HEK293 (cell line): ENCODE measurements at regions not wholly inside any gene's neighbourhood (a gene's known extent, or its start where the extent isn't known, plus 50 kb on each side); places are given as distances from the start of the nearest gene placed in this dataset.

Source experiments
- CTCF ChIA-PET: fragments of 350-600 bp; formaldehyde crosslinking; extraction: SDS; loops from one replicate; lab custom pipeline; 2021; ENCODE audit warnings: antibody characterized with exemption; lab: Yijun Ruan, JAX
- POLR2A ChIA-PET: fragments of 300-600 bp; formaldehyde crosslinking; extraction: SDS; loops from one replicate; lab custom pipeline; 2020; ENCODE audit warnings: antibody characterized with exemption, inconsistent platforms; lab: Yijun Ruan, JAX
- H3K27ac ChIP-seq: fragments of 200-500 bp; sonication (Bioruptor generic); 2 replicates; pipeline ENCODE4 v1.5.1; 2014; ENCODE audit warnings: low read depth, low read length, control low read depth, inconsistent platforms; ENCODE audit errors: extremely low read depth
- H3K36me3 ChIP-seq, 2 experiments: fragments of 200-500 bp in 1 of 2; sonication (Bioruptor generic) in 1 of 2; 1 replicate in 1 of 2; 2 replicates in 1 of 2; pipeline ENCODE4 v1.5.1; 2014 to 2017; ENCODE audit warnings: inconsistent platforms in 2 of 2, low read length in 2 of 2; ENCODE audit not compliant: control insufficient read depth in 2 of 2, insufficient read depth in 1 of 2
- H3K4me1 ChIP-seq: fragments of 200-500 bp; sonication (Bioruptor generic); 2 replicates; pipeline ENCODE4 v1.5.1; 2014; ENCODE audit warnings: mild to moderate bottlenecking, low read length, inconsistent platforms; ENCODE audit not compliant: control insufficient read depth, insufficient read depth
- H3K4me3 ChIP-seq: 2 replicates; pipeline ENCODE4 v1.5.1; 2011; ENCODE audit warnings: low read depth, mild to moderate bottlenecking, control low read depth, low read length, moderate library complexity
- H3K9me3 ChIP-seq: fragments of 200-500 bp; sonication (Bioruptor generic); 2 replicates; pipeline ENCODE4 v1.5.1; 2014; ENCODE audit warnings: low read depth, low read length, inconsistent platforms; ENCODE audit not compliant: control insufficient read depth, insufficient read depth
- KLF16 ChIP-seq: fragments of 450-650 bp; formaldehyde crosslinking; IDR thresholded peaks from 2 replicates; pipeline ENCODE4 v1.5.1; 2017; ENCODE audit warnings: missing biosample characterization, missing genetic modification characterization
- OSR2 ChIP-seq: fragments of 450-650 bp; formaldehyde crosslinking; IDR thresholded peaks from 2 replicates; pipeline ENCODE4 v1.5.1; 2016; ENCODE audit warnings: missing biosample characterization, missing genetic modification characterization
- SP2 ChIP-seq: fragments of 450-650 bp; formaldehyde crosslinking; IDR thresholded peaks from 2 replicates; pipeline ENCODE4 v1.5.1; 2016; ENCODE audit warnings: missing biosample characterization, missing genetic modification characterization
- TCF7L2 ChIP-seq: IDR thresholded peaks from 2 replicates; pipeline ENCODE4 v1.6.1; 2011; ENCODE audit warnings: low read depth, mild to moderate bottlenecking, inconsistent platforms, low read length, moderate library complexity, borderline replicate concordance
- ZBTB1 ChIP-seq: fragments of 450-650 bp; formaldehyde crosslinking; IDR thresholded peaks from 2 replicates; pipeline ENCODE4 v1.5.1; 2016; ENCODE audit warnings: missing biosample characterization, missing genetic modification characterization
- ZBTB21 ChIP-seq: fragments of 450-650 bp; formaldehyde crosslinking; IDR thresholded peaks from 2 replicates; pipeline ENCODE4 v1.5.1; 2017; ENCODE audit warnings: missing biosample characterization, missing genetic modification characterization
- ZNF121 ChIP-seq: fragments of 450-650 bp; formaldehyde crosslinking; IDR thresholded peaks from 2 replicates; pipeline ENCODE4 v1.5.1; 2016; ENCODE audit warnings: missing biosample characterization, missing genetic modification characterization
- ZNF132 ChIP-seq: fragments of 450-650 bp; formaldehyde crosslinking; IDR thresholded peaks from 2 replicates; pipeline ENCODE4 v1.5.1; 2017; ENCODE audit warnings: missing biosample characterization, missing genetic modification characterization, borderline replicate concordance
- ZNF19 ChIP-seq: fragments of 450-650 bp; formaldehyde crosslinking; IDR thresholded peaks from 2 replicates; pipeline ENCODE4; 2016; ENCODE audit warnings: missing biosample characterization, missing genetic modification characterization, low read depth
- ZNF223 ChIP-seq: fragments of 450-650 bp; formaldehyde crosslinking; IDR thresholded peaks from 2 replicates; pipeline ENCODE4 v1.5.1; 2016; ENCODE audit warnings: missing biosample characterization, missing genetic modification characterization
- ZNF239 ChIP-seq: fragments of 450-650 bp; formaldehyde crosslinking; IDR thresholded peaks from 2 replicates; pipeline ENCODE4 v1.5.1; 2016; ENCODE audit warnings: missing biosample characterization, missing genetic modification characterization
- ZNF248 ChIP-seq: fragments of 450-650 bp; formaldehyde crosslinking; IDR thresholded peaks from 2 replicates; pipeline ENCODE4 v1.5.1; 2017; ENCODE audit warnings: missing biosample characterization, missing genetic modification characterization
- ZNF274 ChIP-seq, 2 experiments: fragments of 200-500 bp in 1 of 2; fragments of 450-650 bp in 1 of 2; sonication (Bioruptor generic) in 1 of 2; formaldehyde crosslinking in 1 of 2; IDR thresholded peaks; 2 replicates each; pipeline versions ENCODE4 v1.5.1 to v1.6.1; 2014 to 2016; ENCODE audit warnings: borderline replicate concordance in 1 of 2, inconsistent platforms in 1 of 2, low read length in 1 of 2, missing biosample characterization in 1 of 2, missing genetic modification characterization in 1 of 2
- ZNF404 ChIP-seq: fragments of 450-650 bp; formaldehyde crosslinking; IDR thresholded peaks from 2 replicates; pipeline ENCODE4 v1.5.1; 2017; ENCODE audit warnings: missing biosample characterization, missing genetic modification characterization
- ZNF416 ChIP-seq: fragments of 450-650 bp; formaldehyde crosslinking; IDR thresholded peaks from 2 replicates; pipeline ENCODE4 v1.5.1; 2016; ENCODE audit warnings: missing biosample characterization, missing genetic modification characterization
- ZNF548 ChIP-seq: fragments of 450-650 bp; formaldehyde crosslinking; IDR thresholded peaks from 2 replicates; pipeline ENCODE4 v1.5.1; 2016; ENCODE audit warnings: missing biosample characterization, missing genetic modification characterization
- ZNF558 ChIP-seq: fragments of 450-650 bp; formaldehyde crosslinking; IDR thresholded peaks from 2 replicates; pipeline ENCODE4 v1.5.1; 2016; ENCODE audit warnings: missing biosample characterization, missing genetic modification characterization
- ZNF600 ChIP-seq: fragments of 450-650 bp; formaldehyde crosslinking; IDR thresholded peaks from 2 replicates; pipeline ENCODE4 v1.5.1; 2016; ENCODE audit warnings: missing biosample characterization, missing genetic modification characterization
- ZNF623 ChIP-seq: fragments of 450-650 bp; formaldehyde crosslinking; IDR thresholded peaks from 2 replicates; pipeline ENCODE4 v1.5.1; 2016; ENCODE audit warnings: missing biosample characterization, missing genetic modification characterization
- ZNF658 ChIP-seq: fragments of 450-650 bp; formaldehyde crosslinking; IDR thresholded peaks from 2 replicates; pipeline ENCODE4; 2016; ENCODE audit warnings: missing biosample characterization, missing genetic modification characterization
- ZNF785 ChIP-seq: fragments of 450-650 bp; formaldehyde crosslinking; IDR thresholded peaks from 2 replicates; pipeline ENCODE4 v1.5.1; 2016; ENCODE audit warnings: missing biosample characterization, missing genetic modification characterization
- TF ChIP-seq, protein P1 (sequence below): fragments of 450-650 bp; formaldehyde crosslinking; IDR thresholded peaks from 2 replicates; pipeline ENCODE4 v1.5.1; 2017; ENCODE audit warnings: missing biosample characterization, mild to moderate bottlenecking, missing genetic modification characterization, moderate library complexity
- TF ChIP-seq, protein P2 (sequence below): fragments of 450-650 bp; formaldehyde crosslinking; IDR thresholded peaks from 2 replicates; pipeline ENCODE4 v1.5.1; 2016; ENCODE audit warnings: missing biosample characterization, missing genetic modification characterization
- TF ChIP-seq, protein P3 (sequence below): fragments of 450-650 bp; formaldehyde crosslinking; IDR thresholded peaks from 2 replicates; pipeline ENCODE4 v1.5.0; 2017; ENCODE audit warnings: missing biosample characterization, missing genetic modification characterization, borderline replicate concordance
- TF ChIP-seq, protein P4 (sequence below): fragments of 450-650 bp; formaldehyde crosslinking; IDR thresholded peaks from 2 replicates; pipeline ENCODE4 v1.5.1; 2016; ENCODE audit warnings: missing biosample characterization, missing genetic modification characterization, borderline replicate concordance

DNA sequence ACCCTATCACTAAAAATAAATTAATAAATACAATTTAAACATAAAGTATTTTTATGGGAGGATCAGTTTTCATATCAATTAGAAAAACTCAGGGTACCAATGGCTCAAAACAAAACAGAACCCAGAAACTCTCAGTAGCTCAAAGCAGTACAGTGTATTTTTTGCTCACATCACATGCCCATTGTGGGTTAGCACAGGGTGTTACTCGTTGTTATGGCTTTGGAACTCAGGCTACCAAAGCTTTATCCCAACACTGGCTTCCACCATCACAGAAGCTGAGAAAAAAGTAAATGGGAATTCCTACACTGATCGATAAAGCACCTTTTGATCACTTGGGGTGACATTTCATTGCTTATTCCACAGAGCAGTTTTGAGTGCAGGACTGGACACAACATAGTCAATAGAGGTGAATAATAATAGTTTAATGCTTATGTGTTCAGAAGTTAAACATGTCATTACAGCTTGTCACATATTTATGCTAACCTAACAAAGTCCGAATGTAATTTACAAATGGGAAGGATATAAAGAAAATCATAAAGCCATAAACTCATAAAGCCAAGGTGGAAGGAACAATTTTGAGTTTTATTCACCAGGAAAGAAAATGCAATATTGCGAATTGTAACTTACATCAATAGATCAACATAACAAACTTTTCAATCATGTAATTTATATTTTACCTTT is 484.5 kb upstream of the TMPRSS15 start (continued):
- TF ChIP-seq, protein P1, sequence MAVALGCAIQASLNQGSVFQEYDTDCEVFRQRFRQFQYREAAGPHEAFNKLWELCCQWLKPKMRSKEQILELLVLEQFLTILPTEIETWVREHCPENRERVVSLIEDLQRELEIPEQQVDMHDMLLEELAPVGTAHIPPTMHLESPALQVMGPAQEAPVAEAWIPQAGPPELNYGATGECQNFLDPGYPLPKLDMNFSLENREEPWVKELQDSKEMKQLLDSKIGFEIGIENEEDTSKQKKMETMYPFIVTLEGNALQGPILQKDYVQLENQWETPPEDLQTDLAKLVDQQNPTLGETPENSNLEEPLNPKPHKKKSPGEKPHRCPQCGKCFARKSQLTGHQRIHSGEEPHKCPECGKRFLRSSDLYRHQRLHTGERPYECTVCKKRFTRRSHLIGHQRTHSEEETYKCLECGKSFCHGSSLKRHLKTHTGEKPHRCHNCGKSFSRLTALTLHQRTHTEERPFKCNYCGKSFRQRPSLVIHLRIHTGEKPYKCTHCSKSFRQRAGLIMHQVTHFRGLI: no peak
- no peak for TF ChIP-seq ZBTB21 (tag by site-specific recombination)

DNA sequence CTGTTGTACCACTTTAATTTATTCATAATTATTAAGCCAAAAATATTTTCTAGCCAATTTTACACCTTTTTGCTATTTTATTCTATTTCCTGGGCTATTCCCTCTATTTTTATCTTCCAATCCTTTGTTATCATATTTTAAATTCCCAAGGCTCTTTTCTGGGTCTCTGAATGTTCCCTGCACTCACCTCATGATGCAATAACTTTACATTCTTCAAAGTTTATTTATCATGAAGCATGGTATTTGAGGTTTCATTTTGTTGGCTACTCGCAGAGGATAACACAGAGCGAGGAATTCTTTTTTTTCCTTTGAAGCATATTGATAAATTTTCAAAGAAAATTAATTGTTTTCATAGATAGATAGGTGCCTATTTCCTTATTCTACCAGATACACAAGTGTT is 489.8 kb upstream of the TMPRSS15 start:
- POLR2A ChIA-PET: no interaction called here

DNA sequence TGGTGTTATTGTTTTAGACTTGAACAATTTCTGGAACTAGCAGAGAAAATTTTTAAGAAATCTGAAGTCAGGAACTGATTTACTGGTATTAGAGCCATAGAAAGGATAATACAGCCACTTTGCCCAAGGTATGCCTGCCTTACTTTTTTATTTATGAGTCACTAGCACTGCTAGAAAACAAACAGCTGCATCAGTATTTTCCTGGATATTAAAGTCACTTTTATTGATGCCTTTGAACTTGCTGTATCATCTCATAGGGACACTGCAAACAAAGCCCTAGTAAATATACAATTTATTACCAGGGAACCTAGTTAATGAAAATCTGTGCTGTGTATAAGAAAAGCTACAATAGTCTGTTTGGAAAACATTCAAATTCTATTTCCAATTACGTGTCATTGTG is 490.8 kb upstream of the TMPRSS15 start:
- Histone ChIP-seq H3K9me3 (no peaks in the 10 kb centered on the region), H3K36me3 (no peaks in the 10 kb centered on the region), H3K4me1 (no peaks in the 10 kb centered on the region), H3K27ac (no peak overlapping the region), H3K4me3 (no peak overlapping the region)
- ChIA-PET CTCF (no interaction called here), POLR2A (no interaction called here)
- TF ChIP-seq ZNF274 (IDR thresholded peaks at IDR 0.05; ENCODE audit: low read length) (no peak), ZNF274 (tag by site-specific recombination; IDR thresholded peaks at IDR 0.05; ENCODE audit: borderline replicate concordance) (no peak), ZNF404 (tag by site-specific recombination) (no peak), OSR2 (tag by site-specific recombination) (no peak), SP2 (tag by site-specific recombination) (no peak), ZNF239 (tag by site-specific recombination) (no peak), ZNF785 (tag by site-specific recombination) (no peak), KLF16 (tag by site-specific recombination) (no peak)
- TF ChIP-seq, protein P2, sequence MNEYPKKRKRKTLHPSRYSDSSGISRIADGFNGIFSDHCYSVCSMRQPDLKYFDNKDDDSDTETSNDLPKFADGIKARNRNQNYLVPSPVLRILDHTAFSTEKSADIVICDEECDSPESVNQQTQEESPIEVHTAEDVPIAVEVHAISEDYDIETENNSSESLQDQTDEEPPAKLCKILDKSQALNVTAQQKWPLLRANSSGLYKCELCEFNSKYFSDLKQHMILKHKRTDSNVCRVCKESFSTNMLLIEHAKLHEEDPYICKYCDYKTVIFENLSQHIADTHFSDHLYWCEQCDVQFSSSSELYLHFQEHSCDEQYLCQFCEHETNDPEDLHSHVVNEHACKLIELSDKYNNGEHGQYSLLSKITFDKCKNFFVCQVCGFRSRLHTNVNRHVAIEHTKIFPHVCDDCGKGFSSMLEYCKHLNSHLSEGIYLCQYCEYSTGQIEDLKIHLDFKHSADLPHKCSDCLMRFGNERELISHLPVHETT: no peak

More for the DNA sequence above, 489.8 kb upstream of the TMPRSS15 start:
- TF ChIP-seq, protein P3, sequence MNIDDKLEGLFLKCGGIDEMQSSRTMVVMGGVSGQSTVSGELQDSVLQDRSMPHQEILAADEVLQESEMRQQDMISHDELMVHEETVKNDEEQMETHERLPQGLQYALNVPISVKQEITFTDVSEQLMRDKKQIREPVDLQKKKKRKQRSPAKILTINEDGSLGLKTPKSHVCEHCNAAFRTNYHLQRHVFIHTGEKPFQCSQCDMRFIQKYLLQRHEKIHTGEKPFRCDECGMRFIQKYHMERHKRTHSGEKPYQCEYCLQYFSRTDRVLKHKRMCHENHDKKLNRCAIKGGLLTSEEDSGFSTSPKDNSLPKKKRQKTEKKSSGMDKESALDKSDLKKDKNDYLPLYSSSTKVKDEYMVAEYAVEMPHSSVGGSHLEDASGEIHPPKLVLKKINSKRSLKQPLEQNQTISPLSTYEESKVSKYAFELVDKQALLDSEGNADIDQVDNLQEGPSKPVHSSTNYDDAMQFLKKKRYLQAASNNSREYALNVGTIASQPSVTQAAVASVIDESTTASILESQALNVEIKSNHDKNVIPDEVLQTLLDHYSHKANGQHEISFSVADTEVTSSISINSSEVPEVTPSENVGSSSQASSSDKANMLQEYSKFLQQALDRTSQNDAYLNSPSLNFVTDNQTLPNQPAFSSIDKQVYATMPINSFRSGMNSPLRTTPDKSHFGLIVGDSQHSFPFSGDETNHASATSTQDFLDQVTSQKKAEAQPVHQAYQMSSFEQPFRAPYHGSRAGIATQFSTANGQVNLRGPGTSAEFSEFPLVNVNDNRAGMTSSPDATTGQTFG (tag by site-specific recombination): no peak
- no peak for TF ChIP-seq ZBTB1 (tag by site-specific recombination)
- TF ChIP-seq TCF7L2: no peak
- no peak for TF ChIP-seq ZNF623
- no peak for TF ChIP-seq ZNF558
- CTCF ChIA-PET: no interaction called here
- Histone ChIP-seq H3K36me3 (no peaks in the 10 kb centered on the region), H3K27ac (no peak overlapping the region), H3K9me3 (no peaks in the 10 kb centered on the region), H3K4me1 (no peaks in the 10 kb centered on the region), H3K4me3 (no peak overlapping the region)

DNA sequence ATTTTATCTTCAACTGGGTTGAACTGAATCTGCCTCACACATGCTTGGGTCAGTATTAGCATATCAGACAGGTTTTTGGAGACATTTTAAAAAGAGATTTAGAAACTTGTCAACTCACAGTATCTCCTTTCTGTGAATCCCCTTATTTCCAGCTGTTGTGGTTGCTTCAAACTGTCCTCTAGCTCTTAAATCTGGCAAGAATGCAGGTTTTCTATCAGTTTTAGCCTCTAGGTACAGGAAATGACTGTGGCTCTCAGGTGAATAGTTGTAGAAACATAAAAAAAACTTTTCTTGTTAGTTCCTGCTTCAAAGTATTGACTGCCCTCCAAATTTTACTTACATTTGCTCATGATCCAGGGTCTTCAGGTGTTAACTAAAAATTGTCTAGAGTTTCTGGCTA is 495.7 kb upstream of the TMPRSS15 start:
- Histone ChIP-seq H3K36me3 (no peaks in the 10 kb centered on the region), H3K4me3 (no peak overlapping the region), H3K27ac (no peak overlapping the region), H3K4me1 (no peaks in the 10 kb centered on the region), H3K9me3 (no peaks in the 10 kb centered on the region; the same call in 1 of the 2 replicates)
- CTCF ChIA-PET: no interaction called here
- POLR2A ChIA-PET: no interaction called here
- TF ChIP-seq ZNF600 (tag by site-specific recombination): no peak
- no peak for TF ChIP-seq ZNF19 (tag by site-specific recombination)
- TF ChIP-seq, protein P4, sequence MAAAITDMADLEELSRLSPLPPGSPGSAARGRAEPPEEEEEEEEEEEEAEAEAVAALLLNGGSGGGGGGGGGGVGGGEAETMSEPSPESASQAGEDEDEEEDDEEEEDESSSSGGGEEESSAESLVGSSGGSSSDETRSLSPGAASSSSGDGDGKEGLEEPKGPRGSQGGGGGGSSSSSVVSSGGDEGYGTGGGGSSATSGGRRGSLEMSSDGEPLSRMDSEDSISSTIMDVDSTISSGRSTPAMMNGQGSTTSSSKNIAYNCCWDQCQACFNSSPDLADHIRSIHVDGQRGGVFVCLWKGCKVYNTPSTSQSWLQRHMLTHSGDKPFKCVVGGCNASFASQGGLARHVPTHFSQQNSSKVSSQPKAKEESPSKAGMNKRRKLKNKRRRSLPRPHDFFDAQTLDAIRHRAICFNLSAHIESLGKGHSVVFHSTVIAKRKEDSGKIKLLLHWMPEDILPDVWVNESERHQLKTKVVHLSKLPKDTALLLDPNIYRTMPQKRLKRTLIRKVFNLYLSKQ (tag by site-specific recombination): no peak
- no peak for TF ChIP-seq ZNF548
- TF ChIP-seq ZNF658: no peak
- TF ChIP-seq ZNF416 (tag by site-specific recombination): no peak
- no peak for TF ChIP-seq ZNF223
- no peak for TF ChIP-seq ZNF132 (tag by site-specific recombination)
- TF ChIP-seq ZNF248 (tag by site-specific recombination): no peak
- TF ChIP-seq ZNF121 (tag by site-specific recombination): no peak
